BJ (cell line): ENCODE measurements at regions not wholly inside any gene's neighbourhood (a gene's known extent, or its start where the extent isn't known, plus 50 kb on each side); places are given as distances from the start of the nearest gene placed in this dataset.

Experiments
- CTCF ChIA-PET: fragments of 350-600 bp; formaldehyde crosslinking; extraction: SDS; loops from one replicate; lab custom pipeline; 2021; ENCODE audit warnings: antibody characterized with exemption, inconsistent platforms; lab: Yijun Ruan, JAX
- POLR2A ChIA-PET: fragments of 300-600 bp; sonication (Branson Sonifier 250); formaldehyde crosslinking; extraction: SDS; loops from one replicate; lab custom pipeline; 2021; ENCODE audit warnings: antibody characterized with exemption; lab: Charles Lee
- DNase-seq: peaks from one replicate; pipeline ENCODE4 v3.0.0-alpha.2; 2011; ENCODE audit warnings: low read depth
- H3K27me3 ChIP-seq: 2 replicates; pipeline ENCODE4 v1.6.0; 2011; ENCODE audit warnings: low read length; ENCODE audit not compliant: control insufficient read depth, insufficient read depth
- H3K36me3 ChIP-seq: 2 replicates; pipeline ENCODE4 v1.5.1; 2011; ENCODE audit warnings: low read length; ENCODE audit not compliant: control insufficient read depth, insufficient read depth
- H3K4me3 ChIP-seq: 2 replicates; pipeline ENCODE4 v1.5.1; 2011; ENCODE audit warnings: low read depth, mild to moderate bottlenecking, control low read depth, low read length
- TF ChIP-seq, protein P1 (sequence below): IDR thresholded peaks from 2 replicates; pipeline ENCODE4 v1.5.1; 2011; ENCODE audit warnings: low read depth, mild to moderate bottlenecking, control low read depth, inconsistent platforms, low read length, moderate library complexity; ENCODE audit not compliant: insufficient read depth

DNA sequence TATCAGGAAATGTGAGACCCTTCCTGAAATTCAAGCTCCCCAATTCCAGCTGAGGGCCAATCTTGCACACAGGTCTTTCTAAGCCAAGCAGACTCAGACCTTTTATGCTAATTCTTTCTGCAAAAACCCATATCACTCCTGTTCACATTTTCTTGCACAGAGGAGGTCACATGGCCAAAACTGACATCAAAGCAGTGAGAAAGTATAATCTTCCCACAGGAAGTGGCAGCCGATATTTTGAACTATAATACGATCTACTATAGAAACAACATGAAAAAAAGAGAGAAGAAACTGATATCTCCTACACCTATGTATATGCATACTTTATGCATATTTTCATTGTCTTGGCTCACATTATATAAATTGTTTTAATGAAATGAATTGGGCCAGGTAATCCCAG lies 132.9 kb upstream of the SSTR1 start:
- POLR2A ChIA-PET: no interaction called here
- no peaks in the 10 kb centered on the region for H3K27me3 ChIP-seq

DNA sequence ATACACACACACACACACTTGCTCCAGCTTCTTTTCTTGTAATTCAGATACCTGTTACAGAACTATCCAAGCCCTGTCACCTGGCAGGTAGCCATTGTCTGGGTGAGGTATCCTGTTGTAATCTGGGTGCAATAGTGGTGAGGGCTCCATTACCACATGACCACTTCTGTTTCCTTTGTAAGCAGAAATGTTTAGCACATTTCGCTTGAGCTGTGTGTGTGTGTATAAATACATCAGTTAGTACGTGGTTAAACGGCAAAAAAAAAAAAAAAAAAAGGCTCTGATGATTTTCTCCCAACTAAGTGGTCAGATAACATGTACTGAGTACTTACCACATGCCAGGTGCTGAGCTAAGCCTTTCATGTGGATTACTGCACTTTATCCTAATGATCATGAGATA lies 129.3 kb upstream of the SSTR1 start:
- POLR2A ChIA-PET: no interaction called here
- DNase-seq: no peak
- Histone ChIP-seq H3K4me3 (no peak overlapping the region), H3K27me3 (no peaks in the 10 kb centered on the region), H3K36me3 (no peaks in the 10 kb centered on the region)
- CTCF ChIA-PET: interaction anchor here (1.1 kb wide), 1 partner anchor 92 kb away, joined by 3 read pairs; no protein-coding TSS in a partner anchor
- TF ChIP-seq, protein P1, sequence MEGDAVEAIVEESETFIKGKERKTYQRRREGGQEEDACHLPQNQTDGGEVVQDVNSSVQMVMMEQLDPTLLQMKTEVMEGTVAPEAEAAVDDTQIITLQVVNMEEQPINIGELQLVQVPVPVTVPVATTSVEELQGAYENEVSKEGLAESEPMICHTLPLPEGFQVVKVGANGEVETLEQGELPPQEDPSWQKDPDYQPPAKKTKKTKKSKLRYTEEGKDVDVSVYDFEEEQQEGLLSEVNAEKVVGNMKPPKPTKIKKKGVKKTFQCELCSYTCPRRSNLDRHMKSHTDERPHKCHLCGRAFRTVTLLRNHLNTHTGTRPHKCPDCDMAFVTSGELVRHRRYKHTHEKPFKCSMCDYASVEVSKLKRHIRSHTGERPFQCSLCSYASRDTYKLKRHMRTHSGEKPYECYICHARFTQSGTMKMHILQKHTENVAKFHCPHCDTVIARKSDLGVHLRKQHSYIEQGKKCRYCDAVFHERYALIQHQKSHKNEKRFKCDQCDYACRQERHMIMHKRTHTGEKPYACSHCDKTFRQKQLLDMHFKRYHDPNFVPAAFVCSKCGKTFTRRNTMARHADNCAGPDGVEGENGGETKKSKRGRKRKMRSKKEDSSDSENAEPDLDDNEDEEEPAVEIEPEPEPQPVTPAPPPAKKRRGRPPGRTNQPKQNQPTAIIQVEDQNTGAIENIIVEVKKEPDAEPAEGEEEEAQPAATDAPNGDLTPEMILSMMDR: no peak

More for the DNA sequence above, 132.9 kb upstream of the SSTR1 start:
- TF ChIP-seq, protein P1: no peak
- Histone ChIP-seq H3K4me3 (no peak overlapping the region), H3K36me3 (no peaks in the 10 kb centered on the region)
- no peak for DNase-seq
- CTCF ChIA-PET: no interaction called here

DNA sequence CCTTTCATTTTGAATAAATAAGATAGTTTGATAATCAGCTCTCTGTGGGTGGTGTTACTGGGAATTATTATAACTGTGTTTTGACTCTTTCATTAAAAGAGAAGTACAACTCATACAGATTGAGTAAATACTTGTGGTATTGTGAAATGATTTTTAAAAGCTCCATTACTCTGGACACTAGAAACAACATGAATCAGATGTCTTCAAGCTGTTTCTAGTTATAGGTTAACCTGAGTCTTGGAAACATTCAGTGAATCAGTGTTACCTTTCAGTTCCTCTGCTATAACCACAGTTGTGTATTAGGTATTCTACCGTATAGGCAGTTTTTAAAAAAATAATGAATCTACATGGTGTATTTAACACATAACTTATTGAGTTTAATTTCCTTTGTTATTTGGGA lies 128.4 kb upstream of the SSTR1 start:
- POLR2A ChIA-PET: no interaction called here
- peak; percentile 54 for DNase-seq
- TF ChIP-seq, protein P1: no peak
- CTCF ChIA-PET: no interaction called here
- no peaks in the 10 kb centered on the region for H3K36me3 ChIP-seq
- no peak overlapping the region for H3K4me3 ChIP-seq
- H3K27me3 ChIP-seq: no peaks in the 10 kb centered on the region

- TF ChIP-seq, protein P1: no peak
- no peaks in the 10 kb centered on the region for H3K27me3 ChIP-seq
- CTCF ChIA-PET: no interaction called here
- POLR2A ChIA-PET: no interaction called here
- no peak for DNase-seq
- H3K4me3 ChIP-seq: no peak overlapping the region
- no peaks in the 10 kb centered on the region for H3K36me3 ChIP-seq
Observed at GRCh38 chr14:38079886-38080285, 127.8 kb upstream of the SSTR1 start.

DNA sequence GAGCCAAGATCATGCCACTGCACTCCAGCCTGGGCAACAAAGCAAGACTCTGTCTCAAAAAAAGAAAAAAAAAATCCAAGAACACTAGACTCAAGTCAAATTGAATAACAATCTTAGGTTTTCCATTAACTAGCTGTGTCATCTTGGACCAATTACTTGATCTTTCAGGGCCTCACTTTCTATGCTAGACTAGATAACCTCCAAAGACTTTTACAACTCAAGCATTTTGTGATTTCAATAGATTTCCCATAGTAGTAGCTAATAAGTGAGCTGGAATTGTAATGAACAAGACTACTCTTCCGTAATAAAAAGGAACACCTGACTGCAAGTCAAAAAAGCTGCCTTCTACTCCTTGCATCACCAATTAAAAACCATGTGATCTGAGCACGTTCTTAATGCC lies 127.0 kb upstream of the SSTR1 start:
- H3K4me3 ChIP-seq: no peak overlapping the region
- DNase-seq: no peak
- POLR2A ChIA-PET: no interaction called here
- CTCF ChIA-PET: interaction anchor here (0.6 kb wide), 1 partner anchor 155 kb away, joined by 3 read pairs; no protein-coding TSS in a partner anchor
- H3K27me3 ChIP-seq: no peaks in the 10 kb centered on the region
- no peaks in the 10 kb centered on the region for H3K36me3 ChIP-seq
- TF ChIP-seq, protein P1: no peak
